ENCODE measurements at regions not wholly inside any gene's neighbourhood (a gene's known extent, or its start where the extent isn't known, plus 50 kb on each side); places are given as distances from the start of the nearest gene placed in this dataset.

- Histone ChIP-seq H4K8ac (replicated peaks; ENCODE audit: insufficient read length, low read depth, low read length) (no peak overlapping the region), H3K23me2 (ENCODE audit: insufficient read length, low read depth, low read length, poor library complexity, severe bottlenecking) (no peaks in the 10 kb centered on the region), H3K14ac (ENCODE audit: insufficient read depth, low read length) (no peak overlapping the region), H3K18ac (ENCODE audit: insufficient read length, low read depth, low read length) (no peak overlapping the region), H2AFZ (ENCODE audit: low read length) (no peak overlapping the region), H2BK5ac (ENCODE audit: insufficient read length, low read length) (no peak overlapping the region), H3K23ac (ENCODE audit: insufficient read length, low read depth, low read length) (no peak overlapping the region), H3K4me2 (ENCODE audit: insufficient read depth, insufficient read length, low read length) (no peak overlapping the region), H4K20me1 (ENCODE audit: control insufficient read depth, insufficient read depth, insufficient read length) (no peaks in the 10 kb centered on the region), H3K79me1 (ENCODE audit: insufficient read depth, low read depth, low read length, poor library complexity, severe bottlenecking) (no peaks in the 10 kb centered on the region), H3K56ac (ENCODE audit: insufficient read length, low read depth, low read length) (no peak overlapping the region), H3K27ac (ENCODE audit: insufficient read length, low read depth, low read length) (no peak overlapping the region), H2BK15ac (ENCODE audit: low read depth, low read length) (no peak overlapping the region), H3K27me3 (ENCODE audit: insufficient read depth, low read length) (no peaks in the 10 kb centered on the region), H4K5ac (ENCODE audit: insufficient read length, low read depth, low read length) (no peak overlapping the region), H2AK5ac (ENCODE audit: insufficient read length, low read length) (no peak overlapping the region), H3K4me1 (ENCODE audit: insufficient read depth, low read length) (peaks cover 5% of the 10 kb centered on the region; the same call in 1 of the 2 replicates), H3K79me2 (ENCODE audit: insufficient read depth, low read length) (no peaks in the 10 kb centered on the region), H3K9ac (ENCODE audit: extremely low read depth, insufficient read length, low read length) (no peak overlapping the region), H4K91ac (ENCODE audit: insufficient read length, low read depth, low read length) (no peak overlapping the region), H3K9me3 (ENCODE audit: control insufficient read depth, low read depth, low read length) (no peaks in the 10 kb centered on the region), H3K4ac (ENCODE audit: low read depth, low read length) (no peak overlapping the region), H2BK20ac (ENCODE audit: low read depth, low read length, poor library complexity, severe bottlenecking) (no peak overlapping the region), H3T11ph (ENCODE audit: low read length) (no peak overlapping the region), H2BK120ac (ENCODE audit: low read depth, low read length, poor library complexity, severe bottlenecking) (no peak overlapping the region), H2BK12ac (ENCODE audit: insufficient read length, low read depth, low read length) (no peak overlapping the region)
- Mint-ChIP-seq H3K4me3 (no peak overlapping the region), H3K4me1 (peaks cover 50 to 52% of the 10 kb centered on the region in 2 experiments), H3K27ac (peak overlapping the region in 2 of 3 experiments; percentile 3 to 55; a peak in 3 of 7 replicates), H3K9me3 (no peaks in the 10 kb centered on the region), H3K36me3 (ENCODE audit: insufficient read depth in 1 of 3, low read depth in 3 of 3) (no peaks in the 10 kb centered on the region), H3K27me3 (ENCODE audit: low read depth) (no peaks in the 10 kb centered on the region)
- WGBS (ENCODE audit: extremely low coverage, insufficient read length, low lambda C conversion rate) = no CpG with 5 or more reads among the region's 4 CpGs
- no peak for TF ChIP-seq CTCF (conservative IDR thresholded peaks at IDR 0.05)
- DNase-seq = no peak
These were observed 164.9 kb downstream of the ZIC5 start for GRCh38 chr13:99806671-99807070.

Measured in H9 (cell line).